PFSK-1 (cell line): ENCODE measurements at regions not wholly inside any gene's neighbourhood (a gene's known extent, or its start where the extent isn't known, plus 50 kb on each side); places are given as distances from the start of the nearest gene placed in this dataset.

Source experiments
- FOXP2 ChIP-seq: optimal IDR thresholded peaks from 2 replicates; pipeline ENCODE3; 2011; ENCODE audit warnings: borderline replicate concordance, control low read depth, inconsistent platforms; ENCODE audit not compliant: insufficient read depth; ENCODE audit errors: extremely low read length, extremely low read depth
- POLR2AphosphoS5 ChIP-seq: IDR thresholded peaks from 2 replicates; pipeline ENCODE4 v1.6.1; 2012; ENCODE audit warnings: low read depth, mild to moderate bottlenecking, control low read depth, low read length, moderate library complexity
- SIN3A ChIP-seq: IDR thresholded peaks from 2 replicates; pipeline ENCODE4 v1.6.1; 2012; ENCODE audit warnings: mild to moderate bottlenecking, low read length, moderate library complexity, borderline replicate concordance; ENCODE audit not compliant: insufficient read depth
- TAF1 ChIP-seq: IDR thresholded peaks from 2 replicates; pipeline ENCODE4 v1.6.1; 2012; ENCODE audit warnings: low read length, control low read depth, borderline replicate concordance; ENCODE audit not compliant: insufficient read depth
- TF ChIP-seq, protein P1 (sequence below), 2 experiments: IDR thresholded peaks; 2 replicates each; pipeline versions ENCODE4 v1.6.1 to v1.8.0; 2011 to 2012; ENCODE audit warnings: low read depth in 2 of 2, low read length in 2 of 2, control low read depth in 1 of 2, inconsistent platforms in 1 of 2, mild to moderate bottlenecking in 1 of 2, moderate library complexity in 1 of 2; ENCODE audit not compliant: insufficient read depth in 1 of 2

GRCh38 chr17:71149607-71150006 lies 971.2 kb upstream of the SOX9 start:
- TF ChIP-seq, protein P1, sequence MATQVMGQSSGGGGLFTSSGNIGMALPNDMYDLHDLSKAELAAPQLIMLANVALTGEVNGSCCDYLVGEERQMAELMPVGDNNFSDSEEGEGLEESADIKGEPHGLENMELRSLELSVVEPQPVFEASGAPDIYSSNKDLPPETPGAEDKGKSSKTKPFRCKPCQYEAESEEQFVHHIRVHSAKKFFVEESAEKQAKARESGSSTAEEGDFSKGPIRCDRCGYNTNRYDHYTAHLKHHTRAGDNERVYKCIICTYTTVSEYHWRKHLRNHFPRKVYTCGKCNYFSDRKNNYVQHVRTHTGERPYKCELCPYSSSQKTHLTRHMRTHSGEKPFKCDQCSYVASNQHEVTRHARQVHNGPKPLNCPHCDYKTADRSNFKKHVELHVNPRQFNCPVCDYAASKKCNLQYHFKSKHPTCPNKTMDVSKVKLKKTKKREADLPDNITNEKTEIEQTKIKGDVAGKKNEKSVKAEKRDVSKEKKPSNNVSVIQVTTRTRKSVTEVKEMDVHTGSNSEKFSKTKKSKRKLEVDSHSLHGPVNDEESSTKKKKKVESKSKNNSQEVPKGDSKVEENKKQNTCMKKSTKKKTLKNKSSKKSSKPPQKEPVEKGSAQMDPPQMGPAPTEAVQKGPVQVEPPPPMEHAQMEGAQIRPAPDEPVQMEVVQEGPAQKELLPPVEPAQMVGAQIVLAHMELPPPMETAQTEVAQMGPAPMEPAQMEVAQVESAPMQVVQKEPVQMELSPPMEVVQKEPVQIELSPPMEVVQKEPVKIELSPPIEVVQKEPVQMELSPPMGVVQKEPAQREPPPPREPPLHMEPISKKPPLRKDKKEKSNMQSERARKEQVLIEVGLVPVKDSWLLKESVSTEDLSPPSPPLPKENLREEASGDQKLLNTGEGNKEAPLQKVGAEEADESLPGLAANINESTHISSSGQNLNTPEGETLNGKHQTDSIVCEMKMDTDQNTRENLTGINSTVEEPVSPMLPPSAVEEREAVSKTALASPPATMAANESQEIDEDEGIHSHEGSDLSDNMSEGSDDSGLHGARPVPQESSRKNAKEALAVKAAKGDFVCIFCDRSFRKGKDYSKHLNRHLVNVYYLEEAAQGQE (IDR thresholded peaks at IDR 0.05; ENCODE audit: insufficient read depth in 1 of 2, low read depth in 2 of 2, low read length in 2 of 2) = no peak
- TF ChIP-seq TAF1 (no peak), SIN3A (no peak), POLR2AphosphoS5 (no peak), FOXP2 (no peak)
